ENCODE measurements at regions not wholly inside any gene's neighbourhood (a gene's known extent, or its start where the extent isn't known, plus 50 kb on each side); places are given as distances from the start of the nearest gene placed in this dataset.

GRCh38 chr12:82019533-82019932, 260.4 kb upstream of the PPFIA2 start:
- no peaks in the 10 kb centered on the region for H3K27me3 ChIP-seq (ENCODE audit: control insufficient read depth, insufficient read depth, low read length, poor library complexity, severe bottlenecking)
- no peak overlapping the region for H3K27ac Mint-ChIP-seq
- no peaks in the 10 kb centered on the region for H3K4me1 ChIP-seq (ENCODE audit: control insufficient read depth, insufficient read depth, low read length)
- peaks cover 22% of the 10 kb centered on the region for H3K9me3 ChIP-seq (ENCODE audit: control insufficient read depth, low read length)
- TF ChIP-seq CTCF (conservative IDR thresholded peaks at IDR 0.05), result peak; percentile 70
- no peaks in the 10 kb centered on the region for H3K27me3 Mint-ChIP-seq (ENCODE audit: insufficient read depth)
- peaks cover 8% of the 10 kb centered on the region for H3K36me3 Mint-ChIP-seq (ENCODE audit: low read depth)
- no peak overlapping the region for H3K4me3 ChIP-seq (ENCODE audit: low read length)
- H3K36me3 ChIP-seq (ENCODE audit: control insufficient read depth, insufficient read depth, low read length), result no peaks in the 10 kb centered on the region
- H3K4me1 Mint-ChIP-seq, result no peaks in the 10 kb centered on the region
- peak; percentile 68 for DNase-seq
- no peak overlapping the region for H3K9ac ChIP-seq (ENCODE audit: extremely low read depth, low read length, poor library complexity, severe bottlenecking)
- peaks cover 28% of the 10 kb centered on the region for H3K9me3 Mint-ChIP-seq
- no peak overlapping the region for H3K27ac ChIP-seq (ENCODE audit: low read depth, low read length)
- no peak overlapping the region for H3K4me3 Mint-ChIP-seq

GRCh38 chr12:82015623-82016347, 256.6 kb upstream of the PPFIA2 start:
- Histone ChIP-seq H3K27me3 (ENCODE audit: control insufficient read depth, insufficient read depth, low read length, poor library complexity, severe bottlenecking) (no peaks in the 10 kb centered on the region), H3K4me1 (ENCODE audit: control insufficient read depth, insufficient read depth, low read length) (no peaks in the 10 kb centered on the region), H3K9me3 (ENCODE audit: control insufficient read depth, low read length) (peaks cover 22% of the 10 kb centered on the region), H3K27ac (ENCODE audit: low read depth, low read length) (no peak overlapping the region), H3K4me3 (ENCODE audit: low read length) (no peak overlapping the region), H3K9ac (ENCODE audit: extremely low read depth, low read length, poor library complexity, severe bottlenecking) (no peak overlapping the region), H3K36me3 (ENCODE audit: control insufficient read depth, insufficient read depth, low read length) (no peaks in the 10 kb centered on the region)
- peaks cover 29% of the 10 kb centered on the region for H3K9me3 Mint-ChIP-seq
- no peak overlapping the region for H3K4me3 Mint-ChIP-seq
- H3K27ac Mint-ChIP-seq, result no peak overlapping the region
- no peaks in the 10 kb centered on the region for H3K4me1 Mint-ChIP-seq
- H3K36me3 Mint-ChIP-seq (ENCODE audit: low read depth), result peaks cover 8% of the 10 kb centered on the region
- WGBS, 2 experiments (ENCODE audit: insufficient coverage in 1 of 2, insufficient read length in 1 of 2), result 80% methylated on average over 1 of the region's 1 CpG; no CpG with 5 or more reads in 1 of the 2 experiments
- no peaks in the 10 kb centered on the region for H3K27me3 Mint-ChIP-seq (ENCODE audit: insufficient read depth)
- no peak for TF ChIP-seq CTCF (conservative IDR thresholded peaks at IDR 0.05)
- DNase-seq, result no peak

- Mint-ChIP-seq H3K27ac (no peak overlapping the region), H3K4me1 (no peaks in the 10 kb centered on the region), H3K4me3 (no peak overlapping the region), H3K36me3 (ENCODE audit: low read depth) (no peaks in the 10 kb centered on the region), H3K9me3 (peaks cover 4% of the 10 kb centered on the region), H3K27me3 (ENCODE audit: insufficient read depth) (no peaks in the 10 kb centered on the region)
- Histone ChIP-seq H3K4me3 (ENCODE audit: low read length) (no peak overlapping the region), H3K9me3 (ENCODE audit: control insufficient read depth, low read length) (peaks cover 3% of the 10 kb centered on the region), H3K27me3 (ENCODE audit: control insufficient read depth, insufficient read depth, low read length, poor library complexity, severe bottlenecking) (no peaks in the 10 kb centered on the region), H3K4me1 (ENCODE audit: control insufficient read depth, insufficient read depth, low read length) (no peaks in the 10 kb centered on the region), H3K9ac (ENCODE audit: extremely low read depth, low read length, poor library complexity, severe bottlenecking) (no peak overlapping the region), H3K36me3 (ENCODE audit: control insufficient read depth, insufficient read depth, low read length) (no peaks in the 10 kb centered on the region), H3K27ac (ENCODE audit: low read depth, low read length) (no peak overlapping the region)
- TF ChIP-seq CTCF (conservative IDR thresholded peaks at IDR 0.05), result no peak
- WGBS, 2 experiments (ENCODE audit: insufficient coverage in 1 of 2, insufficient read length in 1 of 2), result 91 to 92% methylated on average over 3 to 4 of the region's 4 CpGs
- DNase-seq, result no peak
Measured at GRCh38 chr12:82012176-82012575, 253.0 kb upstream of the PPFIA2 start.
